ENCODE measurements at regions not wholly inside any gene's neighbourhood (a gene's known extent, or its start where the extent isn't known, plus 50 kb on each side); places are given as distances from the start of the nearest gene placed in this dataset.

- H3K9me3 ChIP-seq: no peaks in the 10 kb centered on the region
- ATAC-seq (ENCODE audit: insufficient number of reproducible peaks, low FRiP score, low read depth) (no peak), DNase-seq (ENCODE audit: low spot score) (no peak)
- no peaks in the 10 kb centered on the region for H3K27me3 ChIP-seq (replicated peaks; ENCODE audit: insufficient read depth)
- no peaks in the 10 kb centered on the region for H3K4me1 ChIP-seq (ENCODE audit: control insufficient read depth in 1 of 2, low read depth in 2 of 2)
- H3K4me3 ChIP-seq: no peak overlapping the region
- no peak overlapping the region for H3K27ac ChIP-seq
- no peaks in the 10 kb centered on the region for H3K36me3 ChIP-seq
- TF ChIP-seq CTCF (IDR thresholded peaks at IDR 0.05): no peak
These were observed 203.0 kb downstream of the CDC5L start for GRCh38 chr6:44590471-44590870.

- Histone ChIP-seq H3K27me3 (replicated peaks; ENCODE audit: insufficient read depth) (no peaks in the 10 kb centered on the region), H3K36me3 (no peaks in the 10 kb centered on the region), H3K9me3 (no peaks in the 10 kb centered on the region), H3K4me1 (ENCODE audit: control insufficient read depth in 1 of 2, low read depth in 2 of 2) (no peaks in the 10 kb centered on the region), H3K27ac (no peak overlapping the region), H3K4me3 (no peak overlapping the region)
- TF ChIP-seq CTCF (IDR thresholded peaks at IDR 0.05): peak; percentile 33
- no peak for DNase-seq (ENCODE audit: low spot score)
- ATAC-seq (ENCODE audit: insufficient number of reproducible peaks, low FRiP score, low read depth): no peak
These were observed 206.0 kb downstream of the CDC5L start for GRCh38 chr6:44593539-44593944.

GRCh38 chr6:44594481-44594880 is 207.0 kb downstream of the CDC5L start:
- TF ChIP-seq CTCF (IDR thresholded peaks at IDR 0.05): no peak
- no peaks in the 10 kb centered on the region for H3K9me3 ChIP-seq
- H3K27me3 ChIP-seq (replicated peaks; ENCODE audit: insufficient read depth): no peaks in the 10 kb centered on the region
- no peak overlapping the region for H3K27ac ChIP-seq
- DNase-seq (ENCODE audit: low spot score) (no peak), ATAC-seq (ENCODE audit: insufficient number of reproducible peaks, low FRiP score, low read depth) (no peak)
- no peaks in the 10 kb centered on the region for H3K36me3 ChIP-seq
- H3K4me1 ChIP-seq (ENCODE audit: control insufficient read depth in 1 of 2, low read depth in 2 of 2): no peaks in the 10 kb centered on the region
- H3K4me3 ChIP-seq: no peak overlapping the region

GRCh38 chr6:44598679-44599078 is 211.2 kb downstream of the CDC5L start:
- H3K4me3 ChIP-seq: no peak overlapping the region
- H3K27me3 ChIP-seq (replicated peaks; ENCODE audit: insufficient read depth): no peaks in the 10 kb centered on the region
- no peaks in the 10 kb centered on the region for H3K4me1 ChIP-seq (ENCODE audit: control insufficient read depth in 1 of 2, low read depth in 2 of 2)
- DNase-seq (ENCODE audit: low spot score) (no peak), ATAC-seq (ENCODE audit: insufficient number of reproducible peaks, low FRiP score, low read depth) (no peak)
- no peaks in the 10 kb centered on the region for H3K36me3 ChIP-seq
- TF ChIP-seq CTCF (IDR thresholded peaks at IDR 0.05): no peak
- no peaks in the 10 kb centered on the region for H3K9me3 ChIP-seq
- no peak overlapping the region for H3K27ac ChIP-seq

GRCh38 chr6:44599672-44600071 is 212.2 kb downstream of the CDC5L start:
- no peaks in the 10 kb centered on the region for H3K9me3 ChIP-seq
- H3K36me3 ChIP-seq: no peaks in the 10 kb centered on the region
- no peak for ATAC-seq (ENCODE audit: insufficient number of reproducible peaks, low FRiP score, low read depth)
- TF ChIP-seq CTCF (IDR thresholded peaks at IDR 0.05): no peak
- no peak overlapping the region for H3K4me3 ChIP-seq
- no peaks in the 10 kb centered on the region for H3K4me1 ChIP-seq (ENCODE audit: control insufficient read depth in 1 of 2, low read depth in 2 of 2)
- H3K27ac ChIP-seq: no peak overlapping the region
- no peak for DNase-seq (ENCODE audit: low spot score)
- no peaks in the 10 kb centered on the region for H3K27me3 ChIP-seq (replicated peaks; ENCODE audit: insufficient read depth)

All from thoracic aorta (tissue), 2 donors.